H1 (cell line): ENCODE measurements at regions not wholly inside any gene's neighbourhood (a gene's known extent, or its start where the extent isn't known, plus 50 kb on each side); places are given as distances from the start of the nearest gene placed in this dataset.
"Not testable (repeated sequence)": the region's sequence is repeated elsewhere in the genome, so short reads cannot be mapped to it uniquely, and the experiment has no call there.

ENCODE experiments used
- CTCF ChIA-PET: fragments of 300-600 bp; sonication (Branson Sonifier 250); formaldehyde crosslinking; loops from one replicate; lab custom pipeline; 2021; ENCODE audit not compliant: partially characterized antibody; lab: Charles Lee
- POLR2A ChIA-PET: fragments of 300-600 bp; sonication (Branson Sonifier 250); formaldehyde crosslinking; loops from one replicate; lab custom pipeline; 2021; ENCODE audit warnings: inconsistent platforms; ENCODE audit not compliant: partially characterized antibody; lab: Charles Lee
- DNase-seq, 2 experiments: peaks; one replicate each; pipeline versions ENCODE4 v3.0.0 to v3.0.0-alpha.2; 2010 to 2022; ENCODE audit warnings: low spot score in 2 of 2, low read depth in 1 of 2, mixed read lengths in 1 of 2
- FAIRE-seq: peaks from 2 replicates; lab custom pipeline; 2011; peaks lifted over from hg19 to GRCh38; lab: Jason Lieb, UNC
- H2AFZ ChIP-seq: 2 replicates; pipeline ENCODE4 v1.8.1; 2012; ENCODE audit warnings: low read length, inconsistent platforms
- H2AK5ac ChIP-seq: 2 replicates; pipeline ENCODE4 v1.6.1; 2013; ENCODE audit warnings: low read depth, low read length
- H2BK120ac ChIP-seq: replicated peaks from 2 replicates; pipeline ENCODE3; 2013; ENCODE audit warnings: low read depth, low read length, inconsistent platforms
- H2BK12ac ChIP-seq: 2 replicates; pipeline ENCODE4 v1.6.1; 2013; ENCODE audit warnings: low read depth, low read length
- H2BK15ac ChIP-seq: 2 replicates; pipeline ENCODE4 v1.6.1; 2013; ENCODE audit warnings: low read length
- H2BK20ac ChIP-seq: 2 replicates; pipeline ENCODE4 v1.6.1; 2013; ENCODE audit warnings: low read length
- H2BK5ac ChIP-seq: 2 replicates; pipeline ENCODE4 v1.6.1; 2013; ENCODE audit warnings: low read depth, low read length
- H3K14ac ChIP-seq: 2 replicates; pipeline ENCODE4 v1.6.1; 2013; ENCODE audit warnings: inconsistent platforms; ENCODE audit not compliant: insufficient read length
- H3K18ac ChIP-seq: 2 replicates; pipeline ENCODE4 v1.6.1; 2013; ENCODE audit warnings: low read length; ENCODE audit errors: extremely low read depth
- H3K23ac ChIP-seq: 2 replicates; pipeline ENCODE4 v1.6.1; 2013; ENCODE audit warnings: inconsistent platforms; ENCODE audit not compliant: insufficient read length
- H3K23me2 ChIP-seq: 2 replicates; pipeline ENCODE4 v1.6.1; 2013; ENCODE audit warnings: low read depth, low read length
- H3K27ac ChIP-seq: 2 replicates; pipeline ENCODE4 v1.6.1; 2011; ENCODE audit warnings: low read depth, low read length, inconsistent platforms
- H3K27me3 ChIP-seq, 4 experiments: replicated peaks in 1 of 4; 1 replicate in 1 of 4; 2 replicates in 3 of 4; pipeline versions ENCODE4 v1.6.1 to v1.8.1; 2011 to 2013; ENCODE audit warnings: low read length in 3 of 4, mild to moderate bottlenecking in 3 of 4, inconsistent platforms in 2 of 4, mixed read lengths in 2 of 4, moderate library complexity in 1 of 4; ENCODE audit not compliant: control insufficient read depth in 3 of 4, insufficient read depth in 3 of 4; ENCODE audit errors: extremely low read depth in 1 of 4
- H3K36me3 ChIP-seq, 4 experiments: 2 replicates each; pipeline versions ENCODE4 v1.6.1 to v1.8.1; 2011 to 2013; ENCODE audit warnings: mild to moderate bottlenecking in 4 of 4, low read length in 3 of 4, moderate library complexity in 2 of 4, control low read depth in 1 of 4, inconsistent platforms in 1 of 4; ENCODE audit not compliant: insufficient read depth in 4 of 4, control insufficient read depth in 2 of 4
- H3K4ac ChIP-seq: replicated peaks from 2 replicates; pipeline ENCODE3; 2013; ENCODE audit warnings: low read length, low read depth, mixed read lengths, inconsistent platforms; ENCODE audit not compliant: insufficient read length
- H3K4me1 ChIP-seq, 4 experiments: replicated peaks in 1 of 4; 1 replicate in 1 of 4; 2 replicates in 3 of 4; pipeline versions ENCODE4 v1.6.1 to v1.8.1; 2011 to 2013; ENCODE audit warnings: low read length in 3 of 4, inconsistent platforms in 2 of 4, mixed read lengths in 1 of 4; ENCODE audit not compliant: insufficient read depth in 4 of 4, control insufficient read depth in 3 of 4
- H3K4me2 ChIP-seq, 2 experiments: 2 replicates each; pipeline versions ENCODE4 v1.6.1 to v1.8.1; 2011 to 2013; ENCODE audit warnings: low read depth in 2 of 2, low read length in 2 of 2, control low read depth in 1 of 2, inconsistent platforms in 1 of 2, mild to moderate bottlenecking in 1 of 2; ENCODE audit not compliant: insufficient read depth in 1 of 2
- H3K4me3 ChIP-seq, 4 experiments: fragments of 200-600, 300-600 bp in 1 of 4; sonication (generic), shearing (Covaris generic), sonication (Bioruptor Twin) in 1 of 4; 2 replicates each; pipeline versions ENCODE4 v1.5.1 to v1.8.1; 2011 to 2016; ENCODE audit warnings: low read length in 4 of 4, low read depth in 3 of 4, control low read depth in 2 of 4, inconsistent platforms in 2 of 4, mild to moderate bottlenecking in 2 of 4, mixed read lengths in 1 of 4, moderate library complexity in 1 of 4; ENCODE audit not compliant: insufficient read depth in 2 of 4; ENCODE audit errors: extremely low read depth in 1 of 4
- H3K56ac ChIP-seq: replicated peaks from 2 replicates; pipeline ENCODE3; 2013; ENCODE audit warnings: low read depth, mild to moderate bottlenecking, mixed read lengths, low read length, inconsistent platforms; ENCODE audit not compliant: insufficient read length
- H3K79me1 ChIP-seq: 2 replicates; pipeline ENCODE4 v1.6.1; 2013; ENCODE audit warnings: low read depth, low read length, control low read depth
- H3K79me2 ChIP-seq, 2 experiments: 2 replicates each; pipeline versions ENCODE4 v1.6.1 to v1.8.1; 2012 to 2013; ENCODE audit warnings: low read length in 2 of 2, mild to moderate bottlenecking in 2 of 2, inconsistent platforms in 1 of 2; ENCODE audit not compliant: insufficient read depth in 2 of 2, control insufficient read depth in 1 of 2
- H3K9ac ChIP-seq, 4 experiments: replicated peaks in 1 of 4; 1 replicate in 1 of 4; 2 replicates in 3 of 4; pipeline versions ENCODE4 v1.6.1 to v1.8.1; 2011 to 2013; ENCODE audit warnings: low read depth in 3 of 4, low read length in 3 of 4, control low read depth in 2 of 4, mild to moderate bottlenecking in 2 of 4, moderate library complexity in 2 of 4, inconsistent platforms in 1 of 4; ENCODE audit errors: extremely low read depth in 1 of 4
- H3K9me3 ChIP-seq, 2 experiments: 2 replicates each; pipeline versions ENCODE4 v1.6.1 to v1.8.1; 2012 to 2013; ENCODE audit warnings: mild to moderate bottlenecking in 2 of 2, moderate library complexity in 2 of 2, control low read depth in 1 of 2, inconsistent platforms in 1 of 2, low read depth in 1 of 2, low read length in 1 of 2, mixed read lengths in 1 of 2; ENCODE audit not compliant: insufficient read depth in 2 of 2
- H4K20me1 ChIP-seq, 2 experiments: replicated peaks in 1 of 2; 2 replicates each; pipeline versions ENCODE3 to v1.8.1; 2011 to 2013; ENCODE audit warnings: inconsistent platforms in 2 of 2, low read length in 2 of 2, mild to moderate bottlenecking in 1 of 2; ENCODE audit not compliant: insufficient read depth in 2 of 2, control insufficient read depth in 1 of 2
- H4K5ac ChIP-seq: 2 replicates; pipeline ENCODE4 v1.6.1; 2013; ENCODE audit warnings: low read length, low read depth, mixed read lengths, inconsistent platforms; ENCODE audit not compliant: insufficient read length
- H4K8ac ChIP-seq: 2 replicates; pipeline ENCODE4 v1.8.0; 2013; ENCODE audit warnings: mild to moderate bottlenecking, moderate library complexity, low read length, inconsistent platforms; ENCODE audit not compliant: insufficient read depth; ENCODE audit errors: extremely low read depth
- H4K91ac ChIP-seq: replicated peaks from 2 replicates; pipeline ENCODE3; 2013; ENCODE audit warnings: low read length, mixed read lengths, inconsistent platforms; ENCODE audit not compliant: insufficient read length
- WGBS, 2 experiments: shearing (Covaris generic) in 1 of 2; methylation state at CpG; one replicate each; pipeline versions ENCODE4 v1.1.6 to v1.1.7; 2013 to 2015; ENCODE audit warnings: low lambda C conversion rate in 2 of 2, mixed read lengths in 2 of 2, inconsistent platforms in 1 of 2, low coverage in 1 of 2, missing lambda C conversion rate in 1 of 2; ENCODE audit not compliant: insufficient replicate concordance in 2 of 2, insufficient coverage in 1 of 2, insufficient read length in 1 of 2; ENCODE audit errors: extremely low coverage in 1 of 2, missing lambda C conversion rate in 1 of 2; 5-methylcytosine and 5-hydroxymethylcytosine counted together

DNA sequence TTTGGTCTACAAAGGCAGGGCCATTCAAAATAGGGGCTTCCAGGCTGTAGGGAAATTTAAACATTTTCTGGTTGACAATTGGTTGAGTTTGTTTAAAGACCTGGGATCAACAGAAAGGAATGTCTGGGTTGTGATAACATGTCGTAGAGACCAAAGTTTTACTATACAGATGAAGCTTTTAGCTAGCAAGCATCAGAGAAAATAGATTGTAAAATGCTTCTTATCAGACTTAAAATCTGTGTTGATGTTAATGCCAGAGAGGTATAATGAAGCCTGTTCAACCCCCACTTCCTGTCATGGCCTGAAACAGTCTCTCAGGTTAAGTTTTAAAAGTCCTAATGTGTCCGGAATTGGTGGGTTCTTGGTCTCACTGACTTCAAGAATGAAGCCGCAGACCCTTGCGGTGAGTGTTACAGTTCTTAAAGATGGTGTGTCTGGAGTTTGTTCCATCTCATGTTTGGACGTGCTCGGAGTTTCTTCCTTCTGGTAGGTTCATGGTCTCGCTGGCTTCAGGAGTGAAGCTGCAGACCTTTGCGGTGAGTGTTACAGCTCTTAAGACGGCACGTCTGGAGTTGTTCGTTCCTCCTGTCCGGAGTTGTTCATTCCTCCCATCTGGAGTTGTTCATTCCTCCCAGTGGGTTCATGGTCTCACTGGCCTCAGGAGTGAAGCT is 86.5 kb upstream of the HMCN1 start:
- H3K23me2 ChIP-seq, H2AK5ac ChIP-seq, H4K5ac ChIP-seq, H3K4me2 ChIP-seq, H3K79me2 ChIP-seq, H3K4me3 ChIP-seq, POLR2A ChIA-PET, H3K23ac ChIP-seq, H3K14ac ChIP-seq, H2BK120ac ChIP-seq, H3K9ac ChIP-seq, H3K27ac ChIP-seq, H4K8ac ChIP-seq, H3K4ac ChIP-seq, H2AFZ ChIP-seq, H3K27me3 ChIP-seq, H3K79me1 ChIP-seq, FAIRE-seq, H3K56ac ChIP-seq, H3K18ac ChIP-seq, DNase-seq, H4K20me1 ChIP-seq, H4K91ac ChIP-seq: not testable (repeated sequence)
- 90% methylated on average over 12 of the region's 12 CpGs; no CpG with 5 or more reads in 1 of the 2 experiments for whole genome bisulfite sequencing, 2 experiments
- 0 out of 2 replicates have a peak overlapping the region, but pooled peaks have one; percentile 76 for H2BK20ac ChIP-seq
- peak overlapping the region; percentile 16; the same call in 1 of the 2 replicates for H2BK5ac ChIP-seq
- peak overlapping the region; percentile 55; the same call in 1 of the 2 replicates for H2BK12ac ChIP-seq
- 0 out of 2 replicates have a peak overlapping the region, but pooled peaks have one; percentile 67 for H2BK15ac ChIP-seq
- peaks cover 0 to 13% (median 6%) of the 10 kb centered on the region in 4 experiments; a peak in 4 of 7 replicates for H3K4me1 ChIP-seq
- peaks cover 23 to 26% of the 10 kb centered on the region in 2 experiments for H3K9me3 ChIP-seq
- CTCF ChIA-PET: interaction anchor here (0.6 to 3.5 kb wide), 7 partner anchors 9 to 52 kb away, joined by 3 to 20 read pairs (median 5); no protein-coding TSS in a partner anchor
- peaks cover 0 to 11% (median 3%) of the 10 kb centered on the region in 4 experiments; a peak in 3 of 8 replicates for H3K36me3 ChIP-seq
